Urinary bladder (tissue), 3 donors: ENCODE measurements at regions not wholly inside any gene's neighbourhood (a gene's known extent, or its start where the extent isn't known, plus 50 kb on each side); places are given as distances from the start of the nearest gene placed in this dataset.

ENCODE experiments used
- DNase-seq: peaks from one replicate; pipeline ENCODE4 v3.0.0-alpha.2; 2015; ENCODE audit errors: extremely low spot score
- H3K27ac ChIP-seq: one replicate; pipeline ENCODE4 v1.5.1; 2013; ENCODE audit warnings: low read depth, mild to moderate bottlenecking, moderate library complexity
- H3K36me3 ChIP-seq: one replicate; pipeline ENCODE4 v1.6.1; 2013; ENCODE audit warnings: mild to moderate bottlenecking, moderate library complexity; ENCODE audit not compliant: insufficient read depth
- H3K4me1 ChIP-seq: one replicate; pipeline ENCODE4 v1.6.1; 2013; ENCODE audit warnings: mild to moderate bottlenecking, moderate library complexity; ENCODE audit not compliant: insufficient read depth
- H3K4me3 ChIP-seq: one replicate; pipeline ENCODE4 v1.5.1; 2013; ENCODE audit warnings: low read depth, low read length
- WGBS: extraction: QIAGEN DNeasy Blood & Tissue Kit; methylation state at CpG from one replicate; pipeline ENCODE4 v1.1.7; 2013; 5-methylcytosine and 5-hydroxymethylcytosine counted together
- donor health status: healthy with polysubstance abuse.
- donor health status: healthy.

DNA sequence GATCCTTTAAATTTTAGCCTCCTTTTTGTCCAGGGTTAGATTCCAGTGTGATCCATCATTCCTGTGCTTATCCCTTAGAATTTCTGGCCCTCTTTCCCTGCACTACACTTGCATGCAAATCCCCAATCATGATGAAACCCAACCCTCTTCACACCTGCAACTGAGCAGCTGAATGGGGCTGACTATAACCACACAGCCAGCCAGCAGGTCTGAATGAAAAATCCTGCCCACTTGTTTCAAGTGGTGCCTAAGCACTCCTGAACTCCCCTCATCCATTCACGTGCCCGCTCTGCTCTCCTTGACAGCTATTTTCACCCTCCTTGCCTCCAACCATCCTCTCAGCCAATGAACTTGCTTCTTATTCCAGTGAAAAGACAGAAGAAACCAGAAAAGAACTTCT, 80.5 kb upstream of the AFF3 start:
- no peak for DNase-seq
- no peak overlapping the region for H3K4me3 ChIP-seq
- 90% methylated on average over 2 of the region's 2 CpGs for WGBS
- no peak overlapping the region for H3K27ac ChIP-seq
- no peaks in the 10 kb centered on the region for H3K36me3 ChIP-seq
- no peaks in the 10 kb centered on the region for H3K4me1 ChIP-seq

DNA sequence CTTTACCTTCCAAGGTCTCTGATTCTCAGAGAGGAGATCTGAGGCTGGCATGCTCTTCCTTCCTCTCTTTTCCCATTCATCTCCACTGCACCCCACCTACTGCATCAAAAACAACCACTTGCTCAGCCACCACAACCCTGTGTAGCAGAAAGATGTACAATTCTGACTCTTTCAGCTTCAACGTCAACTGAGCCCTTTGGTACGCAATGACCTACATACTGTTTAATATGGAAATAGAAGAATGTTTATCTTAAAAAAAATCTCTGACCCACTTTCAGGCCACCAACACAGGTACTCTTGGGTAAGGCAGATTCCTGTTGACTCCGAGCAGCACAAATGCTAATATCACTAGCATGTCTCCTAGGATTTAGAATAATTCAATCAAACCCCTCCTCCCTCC, 76.2 kb upstream of the AFF3 start:
- H3K27ac ChIP-seq: no peak overlapping the region
- WGBS: 95% methylated on average over 3 of the region's 3 CpGs
- no peaks in the 10 kb centered on the region for H3K4me1 ChIP-seq
- no peak overlapping the region for H3K4me3 ChIP-seq
- DNase-seq: no peak
- H3K36me3 ChIP-seq: no peaks in the 10 kb centered on the region

DNA sequence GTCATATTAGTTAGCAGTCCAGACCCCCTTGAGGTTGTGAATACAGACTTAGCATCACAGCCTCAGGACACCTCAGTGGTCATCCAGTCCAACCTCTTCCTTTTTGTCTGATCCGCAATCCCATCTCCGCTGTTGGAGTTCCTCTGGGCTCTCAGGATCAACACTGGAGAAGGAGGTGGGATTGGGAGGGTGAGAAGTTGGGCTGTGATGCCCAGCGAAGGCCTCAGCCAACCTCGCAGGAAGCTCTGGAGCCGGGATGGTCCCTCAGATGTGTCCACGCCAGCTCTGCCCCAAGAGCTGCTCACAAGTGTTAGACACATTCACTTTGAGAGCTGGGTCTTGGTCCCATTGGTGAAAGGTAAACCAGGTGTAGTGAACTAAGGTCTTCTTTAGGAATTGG, 74.9 kb upstream of the AFF3 start:
- H3K36me3 ChIP-seq: no peaks in the 10 kb centered on the region
- H3K4me3 ChIP-seq: no peak overlapping the region
- H3K27ac ChIP-seq: no peak overlapping the region
- H3K4me1 ChIP-seq: no peaks in the 10 kb centered on the region
- WGBS: over 99% methylated on average over 6 of the region's 6 CpGs
- no peak for DNase-seq

DNA sequence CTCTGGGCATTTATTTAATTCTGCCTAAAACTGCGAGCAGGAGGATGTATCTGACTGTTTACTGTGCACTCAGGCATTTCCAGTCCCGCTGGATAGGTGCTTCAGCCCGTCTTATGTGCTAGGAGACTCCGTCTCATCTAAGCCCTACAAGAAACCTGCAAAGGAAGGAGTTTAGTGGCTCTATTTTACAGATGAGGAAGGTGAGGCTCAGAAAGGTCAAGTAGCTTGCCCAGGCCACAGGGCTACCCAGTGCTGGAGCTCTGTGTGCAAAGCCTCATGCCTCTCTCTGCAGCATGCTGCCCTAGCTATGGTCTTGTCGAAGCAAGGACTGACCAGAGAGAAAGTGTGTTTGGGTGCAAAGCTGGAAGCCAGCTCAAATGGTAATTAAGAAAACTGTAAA, 73.6 kb upstream of the AFF3 start:
- Histone ChIP-seq H3K36me3 (no peaks in the 10 kb centered on the region), H3K4me3 (no peak overlapping the region), H3K27ac (no peak overlapping the region), H3K4me1 (no peaks in the 10 kb centered on the region)
- DNase-seq: no peak
- WGBS: 93% methylated on average over 5 of the region's 5 CpGs

DNA sequence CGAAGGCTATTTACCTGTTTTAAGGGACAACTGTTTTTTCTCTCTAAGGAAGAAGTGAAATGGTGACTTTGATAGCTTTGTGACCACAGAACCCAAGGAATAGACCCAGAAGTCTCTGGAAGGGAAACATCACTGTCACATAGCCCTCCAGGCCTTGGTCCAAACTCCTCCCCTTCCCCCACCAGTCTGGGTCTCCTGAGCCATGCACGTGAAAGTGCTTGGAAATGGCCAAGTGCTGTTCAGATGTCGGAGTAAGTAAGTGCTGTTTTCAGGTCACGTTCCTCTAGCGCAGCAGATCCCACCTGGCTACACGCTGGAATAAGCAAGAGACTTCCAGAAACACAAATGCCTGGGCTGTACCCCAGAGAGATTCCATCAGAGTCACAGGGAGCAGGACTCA, 73.0 kb upstream of the AFF3 start:
- H3K4me3 ChIP-seq: no peak overlapping the region
- 81% methylated on average over 6 of the region's 6 CpGs for WGBS
- H3K27ac ChIP-seq: no peak overlapping the region
- no peak for DNase-seq
- H3K36me3 ChIP-seq: no peaks in the 10 kb centered on the region
- H3K4me1 ChIP-seq: no peaks in the 10 kb centered on the region

DNA sequence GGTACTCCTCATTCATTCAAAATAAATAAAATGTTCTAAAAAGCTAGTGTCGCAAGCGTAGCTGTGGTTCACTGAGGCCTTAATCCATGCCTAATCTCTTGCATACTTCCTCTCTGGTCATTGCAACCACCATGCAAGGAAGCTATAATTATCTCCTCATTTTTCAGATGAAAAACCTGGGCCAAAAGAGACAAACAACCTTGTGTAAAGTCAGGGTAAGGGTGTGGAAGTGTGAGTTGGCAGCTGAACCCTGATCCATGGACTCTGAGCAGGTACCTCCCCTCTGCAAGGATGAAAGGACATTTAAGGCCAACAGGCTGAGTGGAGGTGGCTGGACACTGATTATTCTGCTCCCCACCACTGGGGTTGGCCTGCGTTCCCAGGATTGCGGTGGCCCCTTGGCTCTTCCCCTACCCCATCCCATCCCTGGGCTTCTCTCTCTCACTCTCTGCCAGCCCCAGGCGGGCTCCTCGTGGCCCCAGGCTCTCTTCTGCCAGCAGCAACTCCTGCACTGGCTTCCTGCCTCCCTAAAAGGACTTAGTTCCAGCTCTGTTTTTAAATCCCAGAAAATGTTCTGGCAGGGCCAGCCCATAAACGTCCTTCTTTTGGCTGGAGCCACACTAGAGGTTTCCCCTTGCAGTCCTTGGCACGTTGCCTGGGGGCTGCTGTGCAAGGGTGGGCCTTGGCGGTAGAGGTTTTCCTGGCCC, 72.0 kb upstream of the AFF3 start:
- no peaks in the 10 kb centered on the region for H3K36me3 ChIP-seq
- 20% methylated on average over 9 of the region's 9 CpGs for WGBS
- no peaks in the 10 kb centered on the region for H3K4me1 ChIP-seq
- peak; percentile 57 for DNase-seq
- H3K4me3 ChIP-seq: no peak overlapping the region
- H3K27ac ChIP-seq: peak overlapping the region; percentile 54

DNA sequence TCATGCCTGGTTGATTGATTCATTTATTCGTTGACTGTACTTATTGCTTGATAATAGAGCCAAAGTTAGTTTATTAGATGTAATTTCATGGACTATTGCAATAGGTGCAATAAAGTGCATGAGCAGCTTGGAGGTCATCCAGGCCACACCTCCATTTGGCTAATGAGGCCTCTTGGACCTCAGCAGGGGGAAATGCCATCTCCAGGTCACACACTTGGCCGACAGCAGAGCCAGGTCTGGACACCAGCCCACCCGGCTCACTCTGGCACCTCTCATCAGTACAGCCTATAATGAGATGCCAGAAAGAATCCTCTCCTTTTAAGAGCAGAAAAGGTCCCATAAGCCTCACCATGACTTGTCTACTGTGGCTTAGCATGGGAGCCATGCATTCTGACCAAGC, 71.2 kb upstream of the AFF3 start:
- DNase-seq: no peak
- 50% methylated on average over 3 of the region's 3 CpGs for WGBS

DNA sequence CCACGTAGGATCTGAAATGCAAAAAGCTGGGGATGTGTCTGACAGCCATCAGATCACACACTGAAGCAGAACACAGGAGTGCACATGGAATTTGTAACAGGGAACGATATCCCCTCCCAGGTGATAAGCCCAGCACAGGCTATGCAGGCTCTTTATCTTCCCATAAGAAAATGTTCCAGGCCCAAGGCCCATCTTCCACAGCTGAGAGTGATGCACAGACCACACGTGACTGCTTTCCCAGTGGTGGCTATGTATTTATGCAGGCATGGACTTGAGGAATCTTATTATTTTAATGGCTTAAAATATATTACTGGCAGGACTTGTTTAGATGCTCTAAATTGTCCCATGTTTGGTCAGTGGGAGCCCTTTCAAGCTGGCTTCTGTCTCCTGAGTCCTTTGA, 70.5 kb upstream of the AFF3 start:
- Histone ChIP-seq H3K36me3 (no peaks in the 10 kb centered on the region), H3K27ac (no peak overlapping the region), H3K4me3 (no peak overlapping the region), H3K4me1 (no peaks in the 10 kb centered on the region)
- DNase-seq: no peak
- 75% methylated on average over 3 of the region's 3 CpGs for WGBS

More for the DNA sequence above, 71.2 kb upstream of the AFF3 start:
- H3K4me3 ChIP-seq: no peak overlapping the region
- H3K4me1 ChIP-seq: no peaks in the 10 kb centered on the region
- H3K36me3 ChIP-seq: no peaks in the 10 kb centered on the region
- H3K27ac ChIP-seq: no peak overlapping the region

DNA sequence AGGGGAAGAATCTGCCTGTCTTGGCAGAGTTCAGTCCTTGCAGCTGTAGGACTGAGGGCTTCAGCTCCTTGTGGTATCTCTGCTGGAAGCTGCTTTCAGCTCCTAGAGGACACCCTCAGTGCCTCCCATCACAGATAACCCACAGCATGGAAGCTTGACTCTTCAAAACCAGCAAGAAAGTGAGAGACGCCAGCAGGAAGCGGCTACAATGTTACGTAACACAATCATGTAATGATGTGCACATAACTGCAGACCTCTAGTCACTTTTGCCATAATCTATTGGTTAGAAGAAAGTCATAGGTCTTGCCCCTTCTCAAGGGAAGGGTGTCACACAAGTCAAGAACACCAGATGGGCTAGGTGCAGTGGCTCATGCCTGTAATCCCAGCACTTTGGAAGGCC, 69.1 kb upstream of the AFF3 start:
- 94% methylated on average over 3 of the region's 3 CpGs for WGBS
- Histone ChIP-seq H3K27ac (no peak overlapping the region), H3K36me3 (no peaks in the 10 kb centered on the region), H3K4me3 (no peak overlapping the region), H3K4me1 (no peaks in the 10 kb centered on the region)
- no peak for DNase-seq

DNA sequence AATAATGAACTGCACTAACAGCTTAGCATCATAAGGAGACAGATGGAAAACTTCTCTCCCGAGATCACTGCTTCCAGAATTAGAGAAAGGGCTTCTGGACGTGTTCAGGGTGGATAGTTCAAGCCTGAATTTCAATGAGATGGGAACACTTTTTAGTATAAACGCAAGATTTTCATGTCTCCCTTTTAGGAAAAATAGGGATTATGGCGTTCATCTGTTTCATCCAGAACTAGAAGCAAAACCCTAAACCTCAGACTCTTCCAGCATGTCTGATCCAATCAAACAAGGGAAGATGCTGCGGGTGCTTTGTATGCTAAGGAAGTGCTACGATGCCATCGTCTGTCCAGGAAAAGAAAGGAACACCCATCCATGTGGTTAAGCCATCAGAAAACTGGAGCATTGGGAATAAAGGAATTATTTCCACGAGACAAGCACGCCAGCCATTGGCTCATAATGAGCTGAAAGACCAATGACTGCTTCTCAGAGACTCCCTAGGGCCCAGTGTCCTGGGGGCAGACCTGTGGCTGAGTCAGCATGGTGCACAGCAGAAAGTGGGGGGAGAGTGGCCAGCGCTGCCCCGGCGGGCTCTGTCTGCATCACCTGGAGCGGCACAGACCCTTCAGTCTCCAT, 65.9 kb upstream of the AFF3 start:
- Histone ChIP-seq H3K4me3 (no peak overlapping the region), H3K27ac (no peak overlapping the region), H3K36me3 (no peaks in the 10 kb centered on the region), H3K4me1 (no peaks in the 10 kb centered on the region)
- DNase-seq: no peak
- 51% methylated on average over 13 of the region's 13 CpGs for WGBS

DNA sequence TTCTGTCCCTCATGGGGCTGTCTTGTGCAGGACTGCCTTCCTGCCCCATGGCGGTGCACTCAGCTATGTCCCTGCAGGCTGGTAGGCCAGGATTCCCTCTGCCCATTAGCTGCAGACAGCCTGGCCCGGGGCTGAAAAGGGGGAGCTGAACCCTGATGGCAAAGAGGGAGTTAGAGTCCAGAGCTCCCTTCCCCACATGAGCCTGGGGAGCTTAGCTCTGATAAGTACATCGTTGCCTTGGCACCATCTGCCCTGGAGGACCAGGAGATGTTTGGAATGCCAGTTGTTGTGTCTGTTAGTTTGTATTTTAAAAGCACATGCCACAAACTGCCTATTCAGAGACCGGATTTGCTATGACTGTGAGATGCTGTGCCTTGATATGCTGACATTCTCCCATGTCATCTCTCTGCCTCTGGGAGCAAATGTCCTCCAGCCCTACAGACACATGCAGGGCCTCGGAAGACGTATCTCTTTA, 65.1 kb upstream of the AFF3 start:
- WGBS: 53% methylated on average over 6 of the region's 6 CpGs
- no peaks in the 10 kb centered on the region for H3K36me3 ChIP-seq
- no peaks in the 10 kb centered on the region for H3K4me1 ChIP-seq
- no peak overlapping the region for H3K4me3 ChIP-seq
- H3K27ac ChIP-seq: no peak overlapping the region
- no peak for DNase-seq

DNA sequence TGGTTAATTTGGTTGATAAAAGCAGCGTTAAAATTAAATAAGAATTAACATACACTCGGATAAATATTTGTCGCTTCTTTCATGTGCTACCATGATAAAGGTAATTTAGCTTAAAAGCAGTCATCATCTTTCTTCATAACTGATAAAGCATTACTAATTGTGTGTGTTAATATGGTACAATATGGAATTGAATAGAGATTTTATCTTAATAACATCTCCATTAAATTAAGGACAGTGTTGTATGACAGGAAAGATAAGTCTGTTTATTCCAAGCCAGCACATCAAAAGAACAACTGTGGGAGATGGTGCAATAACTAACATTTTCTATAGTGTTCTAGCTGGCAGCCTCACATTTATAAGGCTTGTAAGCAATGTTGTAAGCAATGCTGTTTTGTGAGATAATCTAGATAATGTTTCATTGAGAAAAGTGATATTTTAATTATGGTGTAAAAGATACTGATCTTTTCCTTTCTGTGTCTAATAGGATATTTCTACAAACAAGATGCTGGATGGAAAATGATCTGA, 64.4 kb upstream of the AFF3 start:
- no peaks in the 10 kb centered on the region for H3K4me1 ChIP-seq
- H3K4me3 ChIP-seq: no peak overlapping the region
- DNase-seq: no peak
- no peaks in the 10 kb centered on the region for H3K36me3 ChIP-seq
- no peak overlapping the region for H3K27ac ChIP-seq
- WGBS: 95% methylated on average over 3 of the region's 3 CpGs

DNA sequence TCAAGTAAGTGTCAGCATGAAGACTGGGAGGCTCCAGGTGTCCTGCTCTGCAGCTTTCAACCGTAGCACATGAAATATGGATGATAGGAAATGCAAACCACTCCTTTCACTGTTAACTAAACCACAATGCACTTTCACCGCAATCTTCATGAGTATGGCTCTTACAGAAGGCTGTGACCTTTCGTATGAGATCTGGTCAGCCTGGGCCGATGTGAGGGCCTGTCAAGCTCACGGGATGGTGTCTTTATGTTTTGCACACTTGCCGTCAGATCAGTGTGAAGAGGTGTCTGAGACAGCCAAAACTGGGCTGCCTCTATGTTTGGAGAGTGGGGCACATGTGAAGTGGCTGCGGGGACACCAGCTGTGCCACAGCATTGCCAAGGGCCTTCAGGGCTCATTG, 62.8 kb upstream of the AFF3 start:
- Histone ChIP-seq H3K36me3 (no peaks in the 10 kb centered on the region), H3K27ac (no peak overlapping the region), H3K4me3 (no peak overlapping the region), H3K4me1 (no peaks in the 10 kb centered on the region)
- 88% methylated on average over 7 of the region's 7 CpGs for WGBS
- no peak for DNase-seq

DNA sequence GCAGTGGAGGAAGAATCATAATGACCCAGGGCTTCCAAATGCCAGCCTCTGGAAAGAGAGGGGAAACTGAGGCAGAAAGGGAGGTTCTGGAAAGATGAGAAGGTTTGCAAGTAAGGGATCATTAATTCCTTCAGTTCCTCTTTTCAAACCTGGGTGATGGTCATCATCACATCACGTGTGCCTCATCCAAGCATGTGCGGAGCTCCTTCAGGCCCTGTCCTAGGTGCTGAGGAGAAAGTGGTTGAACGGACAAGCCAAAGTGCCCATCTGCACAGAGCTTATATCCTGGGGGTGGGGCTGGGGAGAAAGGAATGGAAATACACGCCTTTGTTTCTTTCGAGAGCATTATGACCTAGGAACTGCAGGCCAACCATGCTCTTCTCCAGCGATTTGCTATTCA, 60.2 kb upstream of the AFF3 start:
- 92% methylated on average over 6 of the region's 6 CpGs for WGBS
- DNase-seq: no peak
- Histone ChIP-seq H3K4me1 (no peaks in the 10 kb centered on the region), H3K36me3 (no peaks in the 10 kb centered on the region), H3K27ac (no peak overlapping the region), H3K4me3 (no peak overlapping the region)
